ENCODE measurements at regions not wholly inside any gene's neighbourhood (a gene's known extent, or its start where the extent isn't known, plus 50 kb on each side); places are given as distances from the start of the nearest gene placed in this dataset.

DNA sequence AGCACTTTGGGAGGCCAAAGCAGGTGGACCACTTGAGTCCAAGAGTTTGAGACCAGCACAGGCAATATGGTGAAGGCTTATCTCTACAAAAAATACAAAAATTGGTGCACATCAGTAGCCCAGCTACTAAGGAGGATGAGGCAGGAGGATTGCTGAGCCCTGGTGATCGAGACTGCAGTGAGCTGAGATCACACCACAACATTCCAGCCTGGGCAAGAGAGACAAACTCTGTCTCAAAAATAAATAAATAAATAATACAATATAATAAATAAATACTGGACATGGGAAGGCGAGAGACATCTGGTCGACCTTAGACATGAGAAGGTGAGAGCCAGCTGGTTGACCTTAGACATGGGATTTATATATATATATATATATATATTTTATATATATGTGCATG, 119.8 kb upstream of the SLC38A4 start:
- TF ChIP-seq EZH2 (IDR thresholded peaks at IDR 0.05; ENCODE audit: insufficient read depth, poor library complexity, severe bottlenecking) (no peak), EZH2phosphoT487 (IDR thresholded peaks at IDR 0.05; ENCODE audit: insufficient read depth, low read depth) (no peak)
